Activated CD8-positive, alpha-beta memory T cell treated with anti-CD3 and anti-CD28 coated beads, Interleukin-2, amount 50 U/mL, for 48 hours (primary cell): ENCODE measurements at regions not wholly inside any gene's neighbourhood (a gene's known extent, or its start where the extent isn't known, plus 50 kb on each side); places are given as distances from the start of the nearest gene placed in this dataset.
"Not testable (repeated sequence)": the region's sequence is repeated elsewhere in the genome, so short reads cannot be mapped to it uniquely, and the experiment has no call there.

Experiments
- DNase-seq: peaks from one replicate; pipeline ENCODE4 v3.0.0-alpha.2; 2020

- no peak for DNase-seq
These were observed 77.6 kb downstream of the SETD4 start for GRCh38 chr21:35982717-35983116.

- no peak for DNase-seq
These were observed 78.7 kb downstream of the SETD4 start for GRCh38 chr21:35981514-35982070.

GRCh38 chr21:35980821-35981220 is 79.5 kb downstream of the SETD4 start:
- DNase-seq: no peak

- DNase-seq: not testable (repeated sequence)
These were observed 82.5 kb downstream of the SETD4 start for GRCh38 chr21:35977860-35978259.

- no peak for DNase-seq
These were observed 83.4 kb downstream of the SETD4 start for GRCh38 chr21:35976929-35977328.

- no peak for DNase-seq
These were observed 83.8 kb downstream of the SETD4 start for GRCh38 chr21:35976481-35976880.

- no peak for DNase-seq
These were observed 85.6 kb downstream of the SETD4 start for GRCh38 chr21:35974775-35975174.

GRCh38 chr21:35971824-35972223 is 88.5 kb downstream of the SETD4 start:
- no peak for DNase-seq

- no peak for DNase-seq
These were observed 91.0 kb downstream of the SETD4 start for GRCh38 chr21:35969281-35969680.

GRCh38 chr21:35968564-35968963 is 91.8 kb downstream of the SETD4 start:
- no peak for DNase-seq

- no peak for DNase-seq
These were observed 94.6 kb downstream of the SETD4 start for GRCh38 chr21:35965699-35966098.

- no peak for DNase-seq
These were observed 96.3 kb downstream of the SETD4 start for GRCh38 chr21:35963920-35964451.

- no peak for DNase-seq
These were observed 97.4 kb downstream of the SETD4 start for GRCh38 chr21:35962917-35963316.

- no peak for DNase-seq
These were observed 106.3 kb downstream of the SETD4 start for GRCh38 chr21:35954066-35954465.

GRCh38 chr21:35953597-35953996 is 106.7 kb downstream of the SETD4 start:
- no peak for DNase-seq

- no peak for DNase-seq
These were observed 107.5 kb downstream of the SETD4 start for GRCh38 chr21:35952651-35953340.

GRCh38 chr21:35948982-35949381 is 111.3 kb downstream of the SETD4 start:
- no peak for DNase-seq

GRCh38 chr21:35945089-35945671 is 115.1 kb downstream of the SETD4 start:
- DNase-seq: no peak

- no peak for DNase-seq
These were observed 116.6 kb downstream of the SETD4 start for GRCh38 chr21:35943752-35944151.

GRCh38 chr21:35942211-35943144 is 117.8 kb downstream of the SETD4 start:
- DNase-seq: no peak

- DNase-seq: no peak
These were observed 120.0 kb downstream of the SETD4 start for GRCh38 chr21:35940074-35940927.

GRCh38 chr21:35938446-35938845 is 121.9 kb downstream of the SETD4 start:
- DNase-seq: no peak
